ENCODE measurements at regions not wholly inside any gene's neighbourhood (a gene's known extent, or its start where the extent isn't known, plus 50 kb on each side); places are given as distances from the start of the nearest gene placed in this dataset.
A peak's percentile ranks its signal among the peaks of the same experiment; 100 is the strongest.
"Not testable (repeated sequence)": the region's sequence is repeated elsewhere in the genome, so short reads cannot be mapped to it uniquely, and the experiment has no call there.

GRCh38 chr13:65677906-65678305 lies 1552.2 kb downstream of the PCDH9 start:
- Histone ChIP-seq H3K14ac (ENCODE audit: insufficient read depth, low read length) (no peak overlapping the region), H4K20me1 (ENCODE audit: control insufficient read depth, insufficient read depth, insufficient read length) (no peaks in the 10 kb centered on the region), H3K4ac (ENCODE audit: low read depth, low read length) (no peak overlapping the region), H3T11ph (ENCODE audit: low read length) (no peak overlapping the region), H2BK20ac (ENCODE audit: low read depth, low read length, poor library complexity, severe bottlenecking) (no peak overlapping the region), H3K4me2 (ENCODE audit: insufficient read depth, insufficient read length, low read length) (no peak overlapping the region), H3K79me1 (ENCODE audit: insufficient read depth, low read depth, low read length, poor library complexity, severe bottlenecking) (no peaks in the 10 kb centered on the region), H2BK5ac (ENCODE audit: insufficient read length, low read length) (no peak overlapping the region), H2BK15ac (ENCODE audit: low read depth, low read length) (no peak overlapping the region), H3K9me3 (ENCODE audit: control insufficient read depth, low read depth, low read length) (no peaks in the 10 kb centered on the region), H3K4me1 (ENCODE audit: insufficient read depth, low read length) (no peaks in the 10 kb centered on the region), H4K5ac (ENCODE audit: insufficient read length, low read depth, low read length) (no peak overlapping the region), H2AK5ac (ENCODE audit: insufficient read length, low read length) (no peak overlapping the region), H4K8ac (replicated peaks; ENCODE audit: insufficient read length, low read depth, low read length) (no peak overlapping the region), H2BK120ac (ENCODE audit: low read depth, low read length, poor library complexity, severe bottlenecking) (no peak overlapping the region), H4K91ac (ENCODE audit: insufficient read length, low read depth, low read length) (no peak overlapping the region), H2BK12ac (ENCODE audit: insufficient read length, low read depth, low read length) (no peak overlapping the region), H3K23me2 (ENCODE audit: insufficient read length, low read depth, low read length, poor library complexity, severe bottlenecking) (no peaks in the 10 kb centered on the region), H3K79me2 (ENCODE audit: insufficient read depth, low read length) (no peaks in the 10 kb centered on the region), H3K23ac (ENCODE audit: insufficient read length, low read depth, low read length) (no peak overlapping the region), H3K27ac (ENCODE audit: insufficient read length, low read depth, low read length) (no peak overlapping the region), H3K18ac (ENCODE audit: insufficient read length, low read depth, low read length) (no peak overlapping the region), H3K9ac (ENCODE audit: extremely low read depth, insufficient read length, low read length) (no peak overlapping the region), H3K27me3 (ENCODE audit: insufficient read depth, low read length) (no peaks in the 10 kb centered on the region), H3K56ac (ENCODE audit: insufficient read length, low read depth, low read length) (no peak overlapping the region), H2AFZ (ENCODE audit: low read length) (no peak overlapping the region)
- DNase-seq = no peak
- Mint-ChIP-seq H3K9me3 (peaks cover 4 to 5% of the 10 kb centered on the region in 2 experiments; a peak in 3 of 5 replicates), H3K36me3 (ENCODE audit: insufficient read depth in 1 of 3, low read depth in 3 of 3) (peaks cover 0 to 4% (median 3%) of the 10 kb centered on the region in 3 experiments; a peak in 3 of 7 replicates), H3K27ac (peak overlapping the region in 2 of 3 experiments; percentile 49 to 60; a peak in 3 of 7 replicates), H3K27me3 (ENCODE audit: low read depth) (no peaks in the 10 kb centered on the region), H3K4me1 (peaks cover 7 to 9% of the 10 kb centered on the region in 2 experiments), H3K4me3 (no peak overlapping the region)
- no CpG with 5 or more reads among the region's 1 CpG for WGBS (ENCODE audit: extremely low coverage, insufficient read length, low lambda C conversion rate)
- TF ChIP-seq, protein P1, sequence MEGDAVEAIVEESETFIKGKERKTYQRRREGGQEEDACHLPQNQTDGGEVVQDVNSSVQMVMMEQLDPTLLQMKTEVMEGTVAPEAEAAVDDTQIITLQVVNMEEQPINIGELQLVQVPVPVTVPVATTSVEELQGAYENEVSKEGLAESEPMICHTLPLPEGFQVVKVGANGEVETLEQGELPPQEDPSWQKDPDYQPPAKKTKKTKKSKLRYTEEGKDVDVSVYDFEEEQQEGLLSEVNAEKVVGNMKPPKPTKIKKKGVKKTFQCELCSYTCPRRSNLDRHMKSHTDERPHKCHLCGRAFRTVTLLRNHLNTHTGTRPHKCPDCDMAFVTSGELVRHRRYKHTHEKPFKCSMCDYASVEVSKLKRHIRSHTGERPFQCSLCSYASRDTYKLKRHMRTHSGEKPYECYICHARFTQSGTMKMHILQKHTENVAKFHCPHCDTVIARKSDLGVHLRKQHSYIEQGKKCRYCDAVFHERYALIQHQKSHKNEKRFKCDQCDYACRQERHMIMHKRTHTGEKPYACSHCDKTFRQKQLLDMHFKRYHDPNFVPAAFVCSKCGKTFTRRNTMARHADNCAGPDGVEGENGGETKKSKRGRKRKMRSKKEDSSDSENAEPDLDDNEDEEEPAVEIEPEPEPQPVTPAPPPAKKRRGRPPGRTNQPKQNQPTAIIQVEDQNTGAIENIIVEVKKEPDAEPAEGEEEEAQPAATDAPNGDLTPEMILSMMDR (conservative IDR thresholded peaks at IDR 0.05) = no peak; the same call in 2 of the 3 replicates

DNA sequence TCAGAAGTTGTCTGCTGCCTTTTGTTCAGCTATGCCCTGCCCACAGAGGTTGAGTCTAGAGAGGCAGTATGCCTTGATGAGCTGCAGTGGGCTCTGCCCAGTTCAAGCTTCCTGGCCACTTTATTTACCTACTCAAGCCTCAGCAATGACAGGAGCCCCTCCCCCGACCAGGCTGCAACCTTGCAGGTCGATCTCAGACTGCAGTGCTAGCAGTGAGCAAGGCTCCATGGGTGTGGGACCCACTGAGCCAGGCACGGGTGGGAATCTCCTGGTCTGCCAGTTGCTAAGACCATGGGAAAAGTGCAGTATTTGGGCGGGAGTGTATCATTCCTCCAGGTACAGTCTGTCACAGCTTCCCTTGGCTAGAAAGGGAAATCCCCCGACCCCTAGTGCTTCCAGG lies 1554.8 kb downstream of the PCDH9 start:
- H3K14ac ChIP-seq (ENCODE audit: insufficient read depth, low read length); H3K27me3 ChIP-seq (ENCODE audit: insufficient read depth, low read length); H2AK5ac ChIP-seq (ENCODE audit: insufficient read length, low read length); H3K27ac Mint-ChIP-seq; H4K91ac ChIP-seq (ENCODE audit: insufficient read length, low read depth, low read length); DNase-seq; H3K23me2 ChIP-seq (ENCODE audit: insufficient read length, low read depth, low read length, poor library complexity, severe bottlenecking); H3K56ac ChIP-seq (ENCODE audit: insufficient read length, low read depth, low read length); H3K4me2 ChIP-seq (ENCODE audit: insufficient read depth, insufficient read length, low read length); H3K4me1 Mint-ChIP-seq; H2BK20ac ChIP-seq (ENCODE audit: low read depth, low read length, poor library complexity, severe bottlenecking); H2BK5ac ChIP-seq (ENCODE audit: insufficient read length, low read length); H3K36me3 Mint-ChIP-seq (ENCODE audit: insufficient read depth in 1 of 3, low read depth in 3 of 3); H3K27ac ChIP-seq (ENCODE audit: insufficient read length, low read depth, low read length); H3K9ac ChIP-seq (ENCODE audit: extremely low read depth, insufficient read length, low read length); H4K5ac ChIP-seq (ENCODE audit: insufficient read length, low read depth, low read length); H4K8ac ChIP-seq (replicated peaks; ENCODE audit: insufficient read length, low read depth, low read length); H3K23ac ChIP-seq (ENCODE audit: insufficient read length, low read depth, low read length); H4K20me1 ChIP-seq (ENCODE audit: control insufficient read depth, insufficient read depth, insufficient read length); H3K4me1 ChIP-seq (ENCODE audit: insufficient read depth, low read length); H2AFZ ChIP-seq (ENCODE audit: low read length); H2BK120ac ChIP-seq (ENCODE audit: low read depth, low read length, poor library complexity, severe bottlenecking); H3K4me3 Mint-ChIP-seq; H3K79me1 ChIP-seq (ENCODE audit: insufficient read depth, low read depth, low read length, poor library complexity, severe bottlenecking); H2BK12ac ChIP-seq (ENCODE audit: insufficient read length, low read depth, low read length); H3K79me2 ChIP-seq (ENCODE audit: insufficient read depth, low read length); H3K27me3 Mint-ChIP-seq (ENCODE audit: low read depth); H3K9me3 ChIP-seq (ENCODE audit: control insufficient read depth, low read depth, low read length); H3K4ac ChIP-seq (ENCODE audit: low read depth, low read length); H3K18ac ChIP-seq (ENCODE audit: insufficient read length, low read depth, low read length); H3T11ph ChIP-seq (ENCODE audit: low read length); H2BK15ac ChIP-seq (ENCODE audit: low read depth, low read length): not testable (repeated sequence)
- H3K9me3 Mint-ChIP-seq = peaks cover 14 to 20% of the 10 kb centered on the region in 2 experiments; a peak in 4 of 5 replicates
- no CpG with 5 or more reads among the region's 5 CpGs for WGBS (ENCODE audit: extremely low coverage, insufficient read length, low lambda C conversion rate)
